Uterus (tissue), 3 donors: ENCODE measurements at regions not wholly inside any gene's neighbourhood (a gene's known extent, or its start where the extent isn't known, plus 50 kb on each side); places are given as distances from the start of the nearest gene placed in this dataset.

Experiments
- DNase-seq, 2 donors: peaks; one replicate each; pipeline ENCODE4 v3.0.0-alpha.2; 2019 to 2020
- H3K27ac ChIP-seq, 2 donors: fragments of 200-600 bp; sonication (generic); 1 replicate in 1 of 2; 2 replicates in 1 of 2; pipeline ENCODE4 v1.5.1; 2016 to 2018
- H3K27me3 ChIP-seq, 2 donors: fragments of 200-600 bp; sonication (generic); one replicate each; pipeline ENCODE4 v1.5.1; 2018 to 2019; ENCODE audit warnings: control low read depth in 1 of 2
- H3K36me3 ChIP-seq, 2 donors: fragments of 200-600 bp; sonication (generic); one replicate each; pipeline ENCODE4 v1.5.1; 2019; ENCODE audit warnings: control low read depth in 1 of 2
- H3K4me1 ChIP-seq, 2 donors: fragments of 200-600 bp; sonication (generic); one replicate each; pipeline ENCODE4 v1.5.1; 2018 to 2019; ENCODE audit warnings: control low read depth in 1 of 2
- H3K4me3 ChIP-seq, 2 donors: fragments of 200-600 bp; sonication (generic); 1 replicate in 1 of 2; 2 replicates in 1 of 2; pipeline ENCODE4 v1.5.1; 2018 to 2019; ENCODE audit warnings: mild to moderate bottlenecking in 1 of 2
- H3K9me3 ChIP-seq, 2 donors: fragments of 200-600 bp; sonication (generic); one replicate each; pipeline ENCODE4 v1.5.1; 2019; ENCODE audit warnings: control low read depth in 1 of 2
- CTCF ChIP-seq, 4 experiments: fragments of 200-600 bp in 2 of 4; fragments of 450-650 bp in 2 of 4; sonication (generic) in 2 of 4; IDR thresholded peaks; one replicate each; pipeline ENCODE4 v1.5.1; 2016 to 2019; ENCODE audit warnings: antibody characterized with exemption in 4 of 4, mild to moderate bottlenecking in 2 of 4, moderate library complexity in 1 of 4
- POLR2A ChIP-seq, 2 donors: fragments of 450-650 bp; IDR thresholded peaks; one replicate each; pipeline ENCODE4 v1.6.1; 2016; ENCODE audit warnings: antibody characterized with exemption in 2 of 2, mild to moderate bottlenecking in 1 of 2, moderate library complexity in 1 of 2
- intact Hi-C: fragments of 100-400 bp; cut with DNase I; formaldehyde crosslinking; loops from one replicate; pipeline ENCODE4 v1.15.1; 2023; ENCODE audit warnings: low total_unique reads
- donor health status: DM: yes; HTN: yes; CAD: no.

- no peaks in the 10 kb centered on the region for H3K27me3 ChIP-seq
- DNase-seq: no peak
- no peaks in the 10 kb centered on the region for H3K4me1 ChIP-seq
- H3K9me3 ChIP-seq: no peaks in the 10 kb centered on the region
- H3K36me3 ChIP-seq: no peaks in the 10 kb centered on the region
- intact Hi-C loops: no loop called here
- no peak overlapping the region for H3K27ac ChIP-seq
- TF ChIP-seq POLR2A (IDR thresholded peaks at IDR 0.05) (no peak), CTCF (IDR thresholded peaks at IDR 0.05) (no peak)
- H3K4me3 ChIP-seq: no peak overlapping the region
These were observed 250.2 kb upstream of the REG3G start for GRCh38 chr2:78775291-78775690.

- Histone ChIP-seq H3K27ac (peak overlapping the region in 1 of 2 donors; percentile 72), H3K9me3 (no peaks in the 10 kb centered on the region), H3K4me3 (no peak overlapping the region), H3K27me3 (no peaks in the 10 kb centered on the region), H3K4me1 (no peaks in the 10 kb centered on the region), H3K36me3 (no peaks in the 10 kb centered on the region)
- TF ChIP-seq CTCF (IDR thresholded peaks at IDR 0.05): no peak
- TF ChIP-seq POLR2A (IDR thresholded peaks at IDR 0.05): no peak
- DNase-seq: no peak
- intact Hi-C loops: no loop called here
These were observed 246.6 kb upstream of the REG3G start for GRCh38 chr2:78778756-78779510.

GRCh38 chr2:78779761-78780160 is 245.7 kb upstream of the REG3G start:
- H3K27me3 ChIP-seq: no peaks in the 10 kb centered on the region
- no peaks in the 10 kb centered on the region for H3K36me3 ChIP-seq
- peak in 1 of 2 donors; percentile 21 for DNase-seq
- intact Hi-C loops: no loop called here
- H3K4me3 ChIP-seq: peak overlapping the region in 1 of 2 donors; percentile 10
- no peaks in the 10 kb centered on the region for H3K4me1 ChIP-seq
- peak overlapping the region in 1 of 2 donors; percentile 72 for H3K27ac ChIP-seq
- H3K9me3 ChIP-seq: no peaks in the 10 kb centered on the region
- TF ChIP-seq CTCF (IDR thresholded peaks at IDR 0.05): no peak
- TF ChIP-seq POLR2A (IDR thresholded peaks at IDR 0.05): no peak

- Histone ChIP-seq H3K27ac (peak overlapping the region in 1 of 2 donors; percentile 72), H3K4me3 (peak overlapping the region in 1 of 2 donors; percentile 10), H3K27me3 (no peaks in the 10 kb centered on the region), H3K36me3 (no peaks in the 10 kb centered on the region), H3K4me1 (no peaks in the 10 kb centered on the region), H3K9me3 (no peaks in the 10 kb centered on the region)
- TF ChIP-seq CTCF (IDR thresholded peaks at IDR 0.05): no peak
- TF ChIP-seq POLR2A (IDR thresholded peaks at IDR 0.05): no peak
- intact Hi-C loops: no loop called here
- no peak for DNase-seq
These were observed 245.2 kb upstream of the REG3G start for GRCh38 chr2:78780256-78780655.

- intact Hi-C loops: no loop called here
- peak overlapping the region in 1 of 2 donors; percentile 72 for H3K27ac ChIP-seq
- H3K9me3 ChIP-seq: no peaks in the 10 kb centered on the region
- no peaks in the 10 kb centered on the region for H3K27me3 ChIP-seq
- TF ChIP-seq POLR2A (IDR thresholded peaks at IDR 0.05) (no peak), CTCF (IDR thresholded peaks at IDR 0.05) (no peak)
- DNase-seq: no peak
- H3K36me3 ChIP-seq: no peaks in the 10 kb centered on the region
- no peak overlapping the region for H3K4me3 ChIP-seq
- no peaks in the 10 kb centered on the region for H3K4me1 ChIP-seq
These were observed 244.5 kb upstream of the REG3G start for GRCh38 chr2:78780864-78781583.
